Tibial nerve (tissue), 4 donors: ENCODE measurements at regions not wholly inside any gene's neighbourhood (a gene's known extent, or its start where the extent isn't known, plus 50 kb on each side); places are given as distances from the start of the nearest gene placed in this dataset.

Experiments
- DNase-seq, 2 donors: peaks; one replicate each; pipeline ENCODE4 v3.0.0-alpha.2; 2019; ENCODE audit warnings: low spot score in 2 of 2
- H3K27ac ChIP-seq, 4 donors: fragments of 200-600 bp; sonication (generic) in 3 of 4; one replicate each; pipeline ENCODE4 v1.5.1; 2017 to 2019; ENCODE audit warnings: mild to moderate bottlenecking in 1 of 4
- H3K27me3 ChIP-seq, 2 donors: fragments of 200-600 bp; sonication (generic) in 1 of 2; one replicate each; pipeline versions ENCODE4 v1.5.1 to v1.6.0; 2017 to 2019
- H3K36me3 ChIP-seq, 3 donors: fragments of 200-600 bp; sonication (generic); one replicate each; pipeline ENCODE4 v1.5.1; 2018 to 2019
- H3K4me1 ChIP-seq, 4 donors: fragments of 200-600 bp; sonication (generic) in 3 of 4; one replicate each; pipeline ENCODE4 v1.5.1; 2017 to 2019
- H3K4me3 ChIP-seq, 4 donors: fragments of 200-600 bp; sonication (generic) in 3 of 4; one replicate each; pipeline ENCODE4 v1.5.1; 2017 to 2019; ENCODE audit warnings: mild to moderate bottlenecking in 1 of 4, moderate library complexity in 1 of 4
- H3K9me3 ChIP-seq, 4 donors: fragments of 200-600 bp; sonication (generic) in 3 of 4; one replicate each; pipeline ENCODE4 v1.5.1; 2017 to 2019
- CTCF ChIP-seq, 5 experiments: fragments of 200-600 bp in 3 of 5; fragments of 450-650 bp in 2 of 5; sonication (generic) in 3 of 5; IDR thresholded peaks; one replicate each; pipeline ENCODE4 v1.5.1; 2016 to 2019; ENCODE audit warnings: antibody characterized with exemption in 5 of 5, mild to moderate bottlenecking in 3 of 5, moderate library complexity in 2 of 5
- EP300 ChIP-seq, 2 donors: sonication (generic); formaldehyde crosslinking; IDR thresholded peaks; one replicate each; pipeline ENCODE4 v1.6.1; 2017; ENCODE audit warnings: antibody characterized with exemption in 2 of 2, mild to moderate bottlenecking in 1 of 2
- POLR2A ChIP-seq, 2 donors: fragments of 450-650 bp; IDR thresholded peaks; one replicate each; pipeline ENCODE4 v1.6.1; 2017; ENCODE audit warnings: antibody characterized with exemption in 2 of 2, mild to moderate bottlenecking in 2 of 2, moderate library complexity in 2 of 2
- WGBS, 2 donors: methylation state at CpG; one replicate each; pipeline ENCODE4 v1.1.5; 2018; 5-methylcytosine and 5-hydroxymethylcytosine counted together

- H3K4me3 ChIP-seq: no peak overlapping the region
- H3K27ac ChIP-seq: no peak overlapping the region
- no peak for DNase-seq
- WGBS, 2 donors: 74 to 81% methylated on average over 3 of the region's 3 CpGs
- H3K4me1 ChIP-seq: peaks cover 0 to 3% (median 0%) of the 10 kb centered on the region in 4 donors
- no peaks in the 10 kb centered on the region for H3K27me3 ChIP-seq
- no peaks in the 10 kb centered on the region for H3K36me3 ChIP-seq
- peaks cover 0 to 13% (median 0%) of the 10 kb centered on the region in 4 donors for H3K9me3 ChIP-seq
- TF ChIP-seq EP300 (IDR thresholded peaks at IDR 0.05): no peak
- no peak for TF ChIP-seq CTCF (IDR thresholded peaks at IDR 0.05)
- TF ChIP-seq POLR2A (IDR thresholded peaks at IDR 0.05): no peak
These were observed 109.1 kb upstream of the FAM180A start for GRCh38 chr7:135857519-135858274.

DNA sequence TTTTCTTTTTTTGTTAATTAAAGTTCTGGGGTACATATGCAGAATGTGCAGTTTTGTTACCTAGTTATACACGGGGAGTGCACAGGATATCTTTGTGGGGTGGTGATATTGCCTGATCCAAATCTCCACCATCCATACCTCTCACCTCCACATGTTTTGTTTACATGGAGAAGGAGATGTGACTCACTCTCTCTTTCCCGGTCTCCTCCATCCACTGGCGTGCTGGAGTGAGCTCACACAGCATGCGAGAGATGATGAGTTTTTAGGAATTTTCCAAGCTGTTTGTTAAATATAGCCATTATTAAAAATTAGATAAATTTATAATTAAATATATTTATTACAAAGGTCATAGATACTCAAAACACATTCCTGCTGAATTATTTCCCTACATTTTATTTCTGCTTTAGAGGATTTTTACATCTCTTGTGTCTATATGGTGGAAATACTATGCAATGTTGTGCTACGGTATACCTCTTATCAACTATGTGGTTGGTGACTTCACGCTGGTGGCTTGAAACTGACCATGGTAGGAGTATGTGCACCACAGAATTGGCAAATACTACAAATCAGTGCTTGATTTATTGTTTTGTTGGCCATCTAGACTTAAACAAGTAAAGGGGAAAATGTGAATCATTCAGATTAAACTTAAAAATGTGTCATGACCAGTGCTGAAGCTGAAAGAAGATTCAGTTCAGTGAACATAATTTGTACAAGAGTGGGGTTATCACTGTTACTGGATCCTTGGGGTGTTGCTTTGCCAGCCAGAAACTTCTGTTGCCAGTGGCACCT lies 107.9 kb upstream of the FAM180A start:
- TF ChIP-seq CTCF (IDR thresholded peaks at IDR 0.05) (no peak), POLR2A (IDR thresholded peaks at IDR 0.05) (no peak), EP300 (IDR thresholded peaks at IDR 0.05) (no peak)
- Histone ChIP-seq H3K27me3 (no peaks in the 10 kb centered on the region), H3K36me3 (no peaks in the 10 kb centered on the region), H3K4me3 (no peak overlapping the region), H3K27ac (no peak overlapping the region), H3K9me3 (peaks cover 0 to 7% (median 0%) of the 10 kb centered on the region in 4 donors), H3K4me1 (no peaks in the 10 kb centered on the region)
- WGBS, 2 donors: 69 to 70% methylated on average over 6 of the region's 6 CpGs
- DNase-seq: no peak

DNA sequence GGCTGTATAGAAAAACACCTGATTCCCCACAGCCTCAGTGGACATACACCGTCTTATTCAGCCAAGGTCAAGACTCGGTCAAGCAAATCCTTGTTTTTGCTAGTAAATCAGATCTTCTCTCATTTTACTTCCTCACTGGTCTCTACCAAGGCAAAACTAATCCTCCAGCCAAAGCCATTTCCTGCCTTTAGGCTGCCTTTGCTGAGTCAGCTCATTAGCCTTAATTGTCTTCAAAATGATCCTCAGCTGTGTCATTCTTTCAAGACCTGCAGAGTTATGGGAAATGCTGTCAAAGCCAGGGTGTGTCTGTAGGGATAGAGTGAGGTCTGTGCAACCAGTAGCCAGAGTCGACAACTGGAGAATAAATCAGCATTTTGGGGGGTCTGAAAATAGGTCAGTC lies 107.2 kb upstream of the FAM180A start:
- H3K27ac ChIP-seq: no peak overlapping the region
- no peaks in the 10 kb centered on the region for H3K4me1 ChIP-seq
- no peaks in the 10 kb centered on the region for H3K36me3 ChIP-seq
- no peaks in the 10 kb centered on the region for H3K27me3 ChIP-seq
- no peak for DNase-seq
- no peak overlapping the region for H3K4me3 ChIP-seq
- TF ChIP-seq POLR2A (IDR thresholded peaks at IDR 0.05) (no peak), CTCF (IDR thresholded peaks at IDR 0.05) (no peak), EP300 (IDR thresholded peaks at IDR 0.05) (no peak)
- 29 to 38% methylated on average over 3 of the region's 3 CpGs for WGBS, 2 donors
- H3K9me3 ChIP-seq: peaks cover 0 to 2% (median 0%) of the 10 kb centered on the region in 4 donors

GRCh38 chr7:135853499-135853898 lies 104.9 kb upstream of the FAM180A start:
- H3K9me3 ChIP-seq: no peaks in the 10 kb centered on the region
- 46 to 47% methylated on average over 2 of the region's 2 CpGs for WGBS, 2 donors
- no peak overlapping the region for H3K4me3 ChIP-seq
- DNase-seq: no peak
- no peaks in the 10 kb centered on the region for H3K36me3 ChIP-seq
- TF ChIP-seq CTCF (IDR thresholded peaks at IDR 0.05): no peak
- H3K4me1 ChIP-seq: no peaks in the 10 kb centered on the region
- no peaks in the 10 kb centered on the region for H3K27me3 ChIP-seq
- no peak overlapping the region for H3K27ac ChIP-seq

- Histone ChIP-seq H3K9me3 (no peaks in the 10 kb centered on the region), H3K4me1 (no peaks in the 10 kb centered on the region), H3K27me3 (no peaks in the 10 kb centered on the region), H3K36me3 (no peaks in the 10 kb centered on the region), H3K27ac (no peak overlapping the region), H3K4me3 (no peak overlapping the region)
- no peak for DNase-seq
- WGBS, 2 donors: 83 to 88% methylated on average over 3 of the region's 3 CpGs
- TF ChIP-seq CTCF (IDR thresholded peaks at IDR 0.05) (no peak), POLR2A (IDR thresholded peaks at IDR 0.05) (no peak), EP300 (IDR thresholded peaks at IDR 0.05) (no peak)
These were observed 104.4 kb upstream of the FAM180A start for GRCh38 chr7:135853008-135853407.
